Endothelial cell of umbilical vein (primary cell): ENCODE measurements at regions not wholly inside any gene's neighbourhood (a gene's known extent, or its start where the extent isn't known, plus 50 kb on each side); places are given as distances from the start of the nearest gene placed in this dataset.

Experiments used
- BruUV-seq: library from RNA; stranded (reverse); fragments of 400-500 nt; replicated peaks from 2 replicates; lab custom pipeline; 2021; lab: Mats Ljungman, UMichigan
- CTCF ChIA-PET: fragments of 300-600, 350-600 bp; sonication (Branson Sonifier 250); formaldehyde crosslinking; loops from one replicate; lab custom pipeline; 2021; ENCODE audit warnings: antibody characterized with exemption, inconsistent platforms; lab: Charles Lee
- POLR2A ChIA-PET: fragments of 300-600, 350-600 bp; sonication (Branson Sonifier 250); formaldehyde crosslinking; loops from one replicate; lab custom pipeline; 2021; ENCODE audit warnings: antibody characterized with exemption, inconsistent platforms; lab: Charles Lee
- DNase-seq: peaks from one replicate; pipeline ENCODE4 v3.0.0-alpha.2; 2011; ENCODE audit warnings: low read depth, low spot score
- FAIRE-seq: peaks from 2 replicates; lab custom pipeline; 2011; peaks lifted over from hg19 to GRCh38; lab: Jason Lieb, UNC
- H2AFZ ChIP-seq: 2 replicates; pipeline ENCODE4 v1.6.0; 2012; ENCODE audit warnings: low read depth, low read length, control low read depth, inconsistent platforms
- H3K27ac ChIP-seq: 2 replicates; pipeline ENCODE4 v1.5.1; 2011; ENCODE audit warnings: low read depth, mild to moderate bottlenecking, control low read depth, low read length, moderate library complexity; ENCODE audit not compliant: insufficient read depth
- H3K27me3 ChIP-seq, 2 experiments: 2 replicates each; pipeline versions ENCODE4 v1.6.0 to v1.6.1; 2011; ENCODE audit warnings: low read length in 2 of 2, mixed read lengths in 1 of 2; ENCODE audit not compliant: control insufficient read depth in 2 of 2, insufficient read depth in 2 of 2
- H3K36me3 ChIP-seq, 2 experiments: 2 replicates in 1 of 2; 3 replicates in 1 of 2; pipeline ENCODE4 v1.5.1; 2011; ENCODE audit warnings: low read length in 2 of 2, mild to moderate bottlenecking in 1 of 2, moderate library complexity in 1 of 2; ENCODE audit not compliant: control insufficient read depth in 2 of 2, insufficient read depth in 2 of 2; ENCODE audit errors: extremely low read depth in 1 of 2
- H3K4me1 ChIP-seq: 3 replicates; pipeline ENCODE4 v1.5.1; 2011; ENCODE audit warnings: mild to moderate bottlenecking, low read length; ENCODE audit not compliant: control insufficient read depth, insufficient read depth; ENCODE audit errors: extremely low read depth
- H3K4me2 ChIP-seq: 2 replicates; pipeline ENCODE4 v1.6.1; 2011; ENCODE audit warnings: low read length, control low read depth, mixed read lengths; ENCODE audit not compliant: insufficient read depth
- H3K4me3 ChIP-seq, 3 experiments: fragments of 200-600 bp in 1 of 3; sonication (generic), shearing (Covaris generic) in 1 of 3; replicated peaks in 1 of 3; 2 replicates each; pipeline ENCODE4 v1.5.1; 2011 to 2016; ENCODE audit warnings: control low read depth in 3 of 3, low read length in 3 of 3, mild to moderate bottlenecking in 2 of 3, inconsistent platforms in 1 of 3, low read depth in 1 of 3, moderate library complexity in 1 of 3; ENCODE audit not compliant: insufficient read depth in 1 of 3
- H3K79me2 ChIP-seq: 2 replicates; pipeline ENCODE4 v1.6.0; 2012; ENCODE audit warnings: low read length, inconsistent platforms; ENCODE audit not compliant: control insufficient read depth, insufficient read depth
- H3K9ac ChIP-seq: replicated peaks from 2 replicates; pipeline ENCODE3; 2011; ENCODE audit warnings: low read length, control low read depth; ENCODE audit not compliant: insufficient read depth; ENCODE audit errors: extremely low read depth
- H3K9me1 ChIP-seq: replicated peaks from 3 replicates; pipeline ENCODE4 v1.6.0; 2011; ENCODE audit warnings: mild to moderate bottlenecking, low read length; ENCODE audit not compliant: control insufficient read depth, insufficient read depth; ENCODE audit errors: extremely low read depth
- H3K9me3 ChIP-seq: replicated peaks from 2 replicates; pipeline ENCODE4 v1.5.1; 2012; ENCODE audit warnings: low read length, inconsistent platforms; ENCODE audit not compliant: control insufficient read depth, insufficient read depth
- H4K20me1 ChIP-seq: replicated peaks from 2 replicates; pipeline ENCODE3; 2011; ENCODE audit warnings: mild to moderate bottlenecking, low read length; ENCODE audit not compliant: control insufficient read depth, insufficient read depth; ENCODE audit errors: extremely low read depth
- CTCF ChIP-seq, 2 donors: IDR thresholded peaks; 1 replicate in 1 of 2; 2 replicates in 1 of 2; pipeline ENCODE4 v1.5.1; 2011; ENCODE audit warnings: low read length in 2 of 2, mild to moderate bottlenecking in 2 of 2, moderate library complexity in 2 of 2, control low read depth in 1 of 2, inconsistent platforms in 1 of 2, low read depth in 1 of 2; ENCODE audit not compliant: insufficient read depth in 1 of 2; ENCODE audit errors: extremely low read depth in 1 of 2
- EZH2 ChIP-seq: IDR thresholded peaks from 2 replicates; pipeline ENCODE4 v1.6.1; 2012; ENCODE audit warnings: borderline replicate concordance, low read depth, mild to moderate bottlenecking, moderate library complexity, low read length, inconsistent platforms; ENCODE audit not compliant: severe bottlenecking
- FOS ChIP-seq: IDR thresholded peaks from 2 replicates; pipeline ENCODE4 v1.6.1; 2011; ENCODE audit warnings: mild to moderate bottlenecking, low read length, moderate library complexity, borderline replicate concordance; ENCODE audit not compliant: insufficient read depth
- GATA2 ChIP-seq: IDR thresholded peaks from 2 replicates; pipeline ENCODE4 v1.7.0; 2011; ENCODE audit warnings: low read depth, mild to moderate bottlenecking, moderate library complexity, mixed read lengths, low read length; ENCODE audit not compliant: insufficient read length, insufficient read depth
- JUN ChIP-seq: IDR thresholded peaks from 2 replicates; pipeline ENCODE4 v1.6.1; 2011; ENCODE audit warnings: borderline replicate concordance, low read depth; ENCODE audit not compliant: insufficient read length, insufficient read depth
- MAX ChIP-seq: IDR thresholded peaks from 2 replicates; pipeline ENCODE4 v1.6.1; 2011; ENCODE audit not compliant: insufficient read depth, insufficient read length
- MYC ChIP-seq: IDR thresholded peaks from one replicate; pipeline ENCODE4 v1.6.1; 2011; ENCODE audit warnings: mild to moderate bottlenecking, low read depth, low read length
- POLR2A ChIP-seq: IDR thresholded peaks from 2 replicates; pipeline ENCODE4 v1.6.1; 2012; ENCODE audit warnings: low read depth, mild to moderate bottlenecking, control low read depth, low read length
- POLR2AphosphoS5 ChIP-seq: IDR thresholded peaks from 2 replicates; pipeline ENCODE4 v1.6.1; 2012; ENCODE audit warnings: low read depth, mild to moderate bottlenecking, control low read depth, low read length, moderate library complexity; ENCODE audit not compliant: insufficient read depth
- dilution Hi-C: fragments of 300-500 bp; cut with MboI; formaldehyde crosslinking; loops from one replicate; pipeline ENCODE4 v1.15.0; 2019; ENCODE audit warnings: low sequenced_read_pairs; ENCODE audit not compliant: extremely low pct_ligation_motif_present
- intact Hi-C: fragments of 100-400 bp; cut with micrococcal nuclease; formaldehyde crosslinking; loops from one replicate; pipeline ENCODE4 v1.10.0; 2022

- Histone ChIP-seq H3K9me1 (no peaks in the 10 kb centered on the region), H3K36me3 (no peaks in the 10 kb centered on the region), H3K9ac (no peak overlapping the region), H3K27me3 (no peaks in the 10 kb centered on the region), H3K4me3 (no peak overlapping the region), H4K20me1 (no peaks in the 10 kb centered on the region), H3K79me2 (no peaks in the 10 kb centered on the region), H3K4me2 (no peak overlapping the region), H3K4me1 (no peaks in the 10 kb centered on the region), H3K27ac (no peak overlapping the region), H2AFZ (no peak overlapping the region), H3K9me3 (no peaks in the 10 kb centered on the region)
- no TSS peak for BruUV-seq
- CTCF ChIA-PET = no interaction called here
- dilution Hi-C loops = no loop called here
- no peak for FAIRE-seq
- DNase-seq = no peak
- intact Hi-C loops = no loop called here
- POLR2A ChIA-PET = no interaction called here
- TF ChIP-seq GATA2 (no peak), EZH2 (no peak), MYC (no peak), POLR2A (no peak), JUN (no peak), CTCF (IDR thresholded peaks at IDR 0.05; ENCODE audit: extremely low read depth in 1 of 2, insufficient read depth in 1 of 2, low read depth in 1 of 2, low read length in 2 of 2) (no peak), MAX (no peak), POLR2AphosphoS5 (no peak), FOS (no peak)
These were observed 136.4 kb upstream of the GPC1 start for GRCh38 chr2:240298803-240299709.
